ENCODE measurements at regions not wholly inside any gene's neighbourhood (a gene's known extent, or its start where the extent isn't known, plus 50 kb on each side); places are given as distances from the start of the nearest gene placed in this dataset.

DNA sequence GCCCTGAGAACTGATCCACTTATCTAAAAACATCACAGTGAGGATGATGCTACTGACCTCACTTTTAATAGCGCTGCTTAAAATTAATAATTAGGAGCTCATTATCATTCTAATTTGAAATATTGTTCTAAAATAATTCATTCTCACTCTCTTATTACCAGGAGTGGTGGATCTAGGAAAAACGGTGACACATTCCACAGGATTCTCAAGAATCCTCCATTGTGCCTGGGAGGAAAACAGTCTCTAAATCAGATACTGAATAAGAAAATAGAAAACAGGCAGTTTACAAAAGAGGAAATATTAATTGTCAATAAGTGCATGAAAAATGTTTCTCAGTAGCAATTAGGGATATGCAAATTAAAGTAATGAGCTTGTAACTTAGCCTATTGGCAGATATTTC, 187.4 kb downstream of the TENT5A start:
- no peaks in the 10 kb centered on the region for H3K9me3 ChIP-seq (ENCODE audit: control insufficient read depth, insufficient read depth, low read length)
- TF ChIP-seq EZH2phosphoT487 (IDR thresholded peaks at IDR 0.05; ENCODE audit: borderline replicate concordance, low read length) = no peak
- TF ChIP-seq, protein P1, sequence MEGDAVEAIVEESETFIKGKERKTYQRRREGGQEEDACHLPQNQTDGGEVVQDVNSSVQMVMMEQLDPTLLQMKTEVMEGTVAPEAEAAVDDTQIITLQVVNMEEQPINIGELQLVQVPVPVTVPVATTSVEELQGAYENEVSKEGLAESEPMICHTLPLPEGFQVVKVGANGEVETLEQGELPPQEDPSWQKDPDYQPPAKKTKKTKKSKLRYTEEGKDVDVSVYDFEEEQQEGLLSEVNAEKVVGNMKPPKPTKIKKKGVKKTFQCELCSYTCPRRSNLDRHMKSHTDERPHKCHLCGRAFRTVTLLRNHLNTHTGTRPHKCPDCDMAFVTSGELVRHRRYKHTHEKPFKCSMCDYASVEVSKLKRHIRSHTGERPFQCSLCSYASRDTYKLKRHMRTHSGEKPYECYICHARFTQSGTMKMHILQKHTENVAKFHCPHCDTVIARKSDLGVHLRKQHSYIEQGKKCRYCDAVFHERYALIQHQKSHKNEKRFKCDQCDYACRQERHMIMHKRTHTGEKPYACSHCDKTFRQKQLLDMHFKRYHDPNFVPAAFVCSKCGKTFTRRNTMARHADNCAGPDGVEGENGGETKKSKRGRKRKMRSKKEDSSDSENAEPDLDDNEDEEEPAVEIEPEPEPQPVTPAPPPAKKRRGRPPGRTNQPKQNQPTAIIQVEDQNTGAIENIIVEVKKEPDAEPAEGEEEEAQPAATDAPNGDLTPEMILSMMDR (IDR thresholded peaks at IDR 0.05; ENCODE audit: low read depth, low read length, poor library complexity, severe bottlenecking) = no peak
- H4K20me1 ChIP-seq (ENCODE audit: control insufficient read depth, insufficient read depth, low read depth, low read length) = no peaks in the 10 kb centered on the region
- H3F3A ChIP-seq (ENCODE audit: control insufficient read depth, insufficient read depth) = no peaks in the 10 kb centered on the region
- H3K4me3 ChIP-seq (ENCODE audit: low read length) = no peak overlapping the region
- no peaks in the 10 kb centered on the region for H3K36me3 ChIP-seq (ENCODE audit: control insufficient read depth, low read length)
- H3K27me3 ChIP-seq (ENCODE audit: control insufficient read depth, low read length) = no peaks in the 10 kb centered on the region
- H3K4me2 ChIP-seq (ENCODE audit: low read length) = no peak overlapping the region
- H3K27ac ChIP-seq (ENCODE audit: low read depth, low read length) = no peak overlapping the region
- H3K9me2 ChIP-seq (replicated peaks; ENCODE audit: control insufficient read depth, low read length) = no peaks in the 10 kb centered on the region
- H3K79me2 ChIP-seq (ENCODE audit: control insufficient read depth, low read length) = no peaks in the 10 kb centered on the region
- no peaks in the 10 kb centered on the region for H3K4me1 ChIP-seq (ENCODE audit: control insufficient read depth, low read length)

DNA sequence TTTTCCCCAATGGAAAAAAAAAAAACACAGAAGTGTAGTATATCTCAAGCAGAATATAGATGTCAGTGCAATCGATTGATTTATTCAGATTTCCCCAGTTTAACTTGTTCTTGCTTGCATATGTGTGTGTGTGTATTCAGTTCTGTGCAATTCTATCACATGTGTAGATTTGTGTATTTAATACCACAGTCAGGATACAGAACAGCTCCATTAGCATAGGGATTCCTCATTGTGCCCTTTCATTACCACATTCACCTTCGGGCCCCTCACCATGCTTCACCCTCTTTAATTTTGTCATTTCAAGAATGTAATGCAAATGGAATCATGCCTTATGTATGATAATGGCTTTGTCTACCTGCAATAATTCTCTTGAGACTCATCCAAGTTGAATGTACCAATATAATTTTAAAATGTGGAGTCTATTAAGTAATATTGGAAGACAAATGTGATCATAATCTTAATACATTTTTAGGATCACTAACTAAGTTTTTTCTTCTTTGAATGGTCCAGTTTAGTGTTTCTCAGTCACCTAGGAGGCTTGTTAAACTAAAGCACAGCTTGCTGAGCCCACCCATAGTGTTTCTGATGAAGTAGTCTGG, 187.9 kb downstream of the TENT5A start:
- H3F3A ChIP-seq (ENCODE audit: control insufficient read depth, insufficient read depth) = no peaks in the 10 kb centered on the region
- no peaks in the 10 kb centered on the region for H3K9me3 ChIP-seq (ENCODE audit: control insufficient read depth, insufficient read depth, low read length)
- H3K36me3 ChIP-seq (ENCODE audit: control insufficient read depth, low read length) = no peaks in the 10 kb centered on the region
- H3K4me2 ChIP-seq (ENCODE audit: low read length) = no peak overlapping the region
- TF ChIP-seq EZH2phosphoT487 (IDR thresholded peaks at IDR 0.05; ENCODE audit: borderline replicate concordance, low read length) = no peak
- TF ChIP-seq, protein P1 (IDR thresholded peaks at IDR 0.05; ENCODE audit: low read depth, low read length, poor library complexity, severe bottlenecking) = no peak
- no peaks in the 10 kb centered on the region for H3K27me3 ChIP-seq (ENCODE audit: control insufficient read depth, low read length)
- no peak overlapping the region for H3K27ac ChIP-seq (ENCODE audit: low read depth, low read length)
- no peaks in the 10 kb centered on the region for H4K20me1 ChIP-seq (ENCODE audit: control insufficient read depth, insufficient read depth, low read depth, low read length)
- H3K9me2 ChIP-seq (replicated peaks; ENCODE audit: control insufficient read depth, low read length) = no peaks in the 10 kb centered on the region
- no peaks in the 10 kb centered on the region for H3K79me2 ChIP-seq (ENCODE audit: control insufficient read depth, low read length)
- H3K4me1 ChIP-seq (ENCODE audit: control insufficient read depth, low read length) = no peaks in the 10 kb centered on the region
- H3K4me3 ChIP-seq (ENCODE audit: low read length) = no peak overlapping the region

DNA sequence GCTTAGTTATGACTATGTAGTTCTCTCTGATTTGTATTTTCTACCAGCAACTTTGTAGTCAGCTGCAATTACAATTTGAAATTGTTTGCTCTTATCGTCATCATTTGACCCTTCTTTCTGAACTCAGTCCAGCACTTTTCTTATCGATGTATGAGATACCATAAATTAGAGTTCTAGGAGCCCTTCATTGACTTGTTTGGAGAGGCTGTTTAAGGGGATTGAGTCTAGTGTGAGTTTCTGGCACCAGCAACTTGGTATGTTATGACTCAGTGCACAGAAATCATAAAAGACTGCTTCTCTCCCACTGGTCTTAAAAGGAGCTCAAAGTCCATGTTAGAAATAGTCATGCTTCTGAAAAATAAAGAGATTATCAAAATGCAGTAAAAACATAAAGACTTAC, 190.3 kb downstream of the TENT5A start:
- Histone ChIP-seq H3K4me3 (ENCODE audit: low read length) (no peak overlapping the region), H3K9me2 (replicated peaks; ENCODE audit: control insufficient read depth, low read length) (no peaks in the 10 kb centered on the region), H4K20me1 (ENCODE audit: control insufficient read depth, insufficient read depth, low read depth, low read length) (no peaks in the 10 kb centered on the region), H3K4me2 (ENCODE audit: low read length) (no peak overlapping the region), H3K27ac (ENCODE audit: low read depth, low read length) (no peak overlapping the region), H3F3A (ENCODE audit: control insufficient read depth, insufficient read depth) (no peaks in the 10 kb centered on the region), H3K27me3 (ENCODE audit: control insufficient read depth, low read length) (no peaks in the 10 kb centered on the region), H3K36me3 (ENCODE audit: control insufficient read depth, low read length) (no peaks in the 10 kb centered on the region), H3K9me3 (ENCODE audit: control insufficient read depth, insufficient read depth, low read length) (no peaks in the 10 kb centered on the region), H3K79me2 (ENCODE audit: control insufficient read depth, low read length) (no peaks in the 10 kb centered on the region), H3K4me1 (ENCODE audit: control insufficient read depth, low read length) (no peaks in the 10 kb centered on the region)
- TF ChIP-seq, protein P1 (IDR thresholded peaks at IDR 0.05; ENCODE audit: low read depth, low read length, poor library complexity, severe bottlenecking) = no peak
- no peak for TF ChIP-seq EZH2phosphoT487 (IDR thresholded peaks at IDR 0.05; ENCODE audit: borderline replicate concordance, low read length)

Data from DOHH2 (cell line).